ENCODE measurements at regions not wholly inside any gene's neighbourhood (a gene's known extent, or its start where the extent isn't known, plus 50 kb on each side); places are given as distances from the start of the nearest gene placed in this dataset.

- ChIA-PET POLR2A (no interaction called here), CTCF (interaction anchor here (0.7 to 0.9 kb wide), 2 partner anchors 22 to 521 kb away, joined by 3 read pairs; no protein-coding TSS in a partner anchor)
- Histone ChIP-seq H3K36me3 (ENCODE audit: control insufficient read depth, insufficient read depth, low read length) (no peaks in the 10 kb centered on the region), H3K4me3 (ENCODE audit: low read depth, low read length) (no peak overlapping the region), H3K27me3 (ENCODE audit: control insufficient read depth, insufficient read depth, low read length) (no peaks in the 10 kb centered on the region)
- TF ChIP-seq CTCF (IDR thresholded peaks at IDR 0.05; ENCODE audit: insufficient read depth, low read depth, low read length) = no peak
- DNase-seq (ENCODE audit: low read depth) = no peak
Observed at GRCh38 chr17:14011740-14012405, 57.4 kb upstream of the COX10 start.

GRCh38 chr17:14014657-14015056, 54.6 kb upstream of the COX10 start:
- CTCF ChIA-PET = no interaction called here
- no peak overlapping the region for H3K4me3 ChIP-seq (ENCODE audit: low read depth, low read length)
- POLR2A ChIA-PET = interaction anchor here (0.7 kb wide), 1 partner anchor 540 kb away, joined by 3 read pairs; no protein-coding TSS in a partner anchor
- no peaks in the 10 kb centered on the region for H3K27me3 ChIP-seq (ENCODE audit: control insufficient read depth, insufficient read depth, low read length)
- no peaks in the 10 kb centered on the region for H3K36me3 ChIP-seq (ENCODE audit: control insufficient read depth, insufficient read depth, low read length)
- no peak for DNase-seq (ENCODE audit: low read depth)
- TF ChIP-seq CTCF (IDR thresholded peaks at IDR 0.05; ENCODE audit: insufficient read depth, low read depth, low read length) = no peak

GRCh38 chr17:14015271-14015670, 54.0 kb upstream of the COX10 start:
- DNase-seq (ENCODE audit: low read depth) = no peak
- no peak for TF ChIP-seq CTCF (IDR thresholded peaks at IDR 0.05; ENCODE audit: insufficient read depth, low read depth, low read length)
- ChIA-PET CTCF (no interaction called here), POLR2A (no interaction called here)
- no peaks in the 10 kb centered on the region for H3K36me3 ChIP-seq (ENCODE audit: control insufficient read depth, insufficient read depth, low read length)
- no peaks in the 10 kb centered on the region for H3K27me3 ChIP-seq (ENCODE audit: control insufficient read depth, insufficient read depth, low read length)
- no peak overlapping the region for H3K4me3 ChIP-seq (ENCODE audit: low read depth, low read length)

GRCh38 chr17:14016858-14017257, 52.4 kb upstream of the COX10 start:
- H3K4me3 ChIP-seq (ENCODE audit: low read depth, low read length) = no peak overlapping the region
- ChIA-PET CTCF (no interaction called here), POLR2A (interaction anchor here (0.7 kb wide), 1 partner anchor 15 kb away, joined by 19 read pairs; no protein-coding TSS in a partner anchor)
- no peaks in the 10 kb centered on the region for H3K36me3 ChIP-seq (ENCODE audit: control insufficient read depth, insufficient read depth, low read length)
- H3K27me3 ChIP-seq (ENCODE audit: control insufficient read depth, insufficient read depth, low read length) = no peaks in the 10 kb centered on the region
- no peak for TF ChIP-seq CTCF (IDR thresholded peaks at IDR 0.05; ENCODE audit: insufficient read depth, low read depth, low read length)
- no peak for DNase-seq (ENCODE audit: low read depth)

- ChIA-PET CTCF (no interaction called here), POLR2A (no interaction called here)
- H3K36me3 ChIP-seq (ENCODE audit: control insufficient read depth, insufficient read depth, low read length) = no peaks in the 10 kb centered on the region
- no peak for TF ChIP-seq CTCF (IDR thresholded peaks at IDR 0.05; ENCODE audit: insufficient read depth, low read depth, low read length)
- H3K4me3 ChIP-seq (ENCODE audit: low read depth, low read length) = no peak overlapping the region
- no peak for DNase-seq (ENCODE audit: low read depth)
- H3K27me3 ChIP-seq (ENCODE audit: control insufficient read depth, insufficient read depth, low read length) = no peaks in the 10 kb centered on the region
Observed at GRCh38 chr17:14019186-14019956, 49.9 kb upstream of the COX10 start.

All from BJ (cell line).